SK-N-MC (cell line): ENCODE measurements at regions not wholly inside any gene's neighbourhood (a gene's known extent, or its start where the extent isn't known, plus 50 kb on each side); places are given as distances from the start of the nearest gene placed in this dataset.

ENCODE experiments used
- DNase-seq: peaks from one replicate; pipeline ENCODE4 v3.0.0-alpha.2; 2011; ENCODE audit warnings: low read depth, low spot score
- H3K27ac ChIP-seq: fragments of 200-600 bp; sonication (generic); 2 replicates; pipeline ENCODE4 v1.5.1; 2016; ENCODE audit warnings: mixed run types
- H3K36me3 ChIP-seq: fragments of 200-600 bp; sonication (generic); 2 replicates; pipeline ENCODE4 v1.6.1; 2017; ENCODE audit warnings: antibody characterized with exemption, low read length, mixed read lengths; ENCODE audit not compliant: insufficient read depth
- H3K4me3 ChIP-seq: fragments of 200-600 bp; sonication (generic); 2 replicates; pipeline ENCODE4 v1.5.1; 2016
- H3K9ac ChIP-seq: fragments of 200-600 bp; sonication (generic); 2 replicates; pipeline ENCODE4 v1.8.0; 2017; ENCODE audit warnings: mixed run types, mixed read lengths; ENCODE audit not compliant: insufficient read length
- H3K9me3 ChIP-seq: fragments of 200-600 bp; sonication (generic); 2 replicates; pipeline ENCODE4 v1.6.1; 2017; ENCODE audit warnings: low read depth, mild to moderate bottlenecking, antibody characterized with exemption, low read length, moderate library complexity, mixed read lengths
- EZH2 ChIP-seq: fragments of 200-600 bp; sonication (generic); IDR thresholded peaks from one replicate; pipeline ENCODE4 v1.6.1; 2017; ENCODE audit warnings: antibody characterized with exemption
- FOXP2 ChIP-seq: optimal IDR thresholded peaks from 2 replicates; pipeline ENCODE3; 2011; ENCODE audit warnings: mild to moderate bottlenecking, moderate library complexity; ENCODE audit not compliant: insufficient read depth; ENCODE audit errors: extremely low read length, control extremely low read depth
- POLR2AphosphoS5 ChIP-seq: IDR thresholded peaks from 2 replicates; pipeline ENCODE4 v1.6.1; 2012; ENCODE audit warnings: mild to moderate bottlenecking, low read depth, low read length, borderline replicate concordance

- no peaks in the 10 kb centered on the region for H3K36me3 ChIP-seq
- H3K9ac ChIP-seq = no peak overlapping the region
- H3K4me3 ChIP-seq = no peak overlapping the region
- H3K27ac ChIP-seq = no peak overlapping the region
- TF ChIP-seq EZH2 = no peak
- no peaks in the 10 kb centered on the region for H3K9me3 ChIP-seq
- DNase-seq = no peak
Observed at GRCh38 chr2:238587776-238588660, 161.3 kb downstream of the ASB1 start.

GRCh38 chr2:238589591-238590460 is 163.1 kb downstream of the ASB1 start:
- Histone ChIP-seq H3K36me3 (no peaks in the 10 kb centered on the region), H3K9me3 (no peaks in the 10 kb centered on the region), H3K27ac (no peak overlapping the region), H3K9ac (no peak overlapping the region), H3K4me3 (no peak overlapping the region)
- DNase-seq = no peak
- no peak for TF ChIP-seq EZH2
- TF ChIP-seq POLR2AphosphoS5 = no peak
- TF ChIP-seq FOXP2 = no peak

GRCh38 chr2:238591732-238592131 is 165.0 kb downstream of the ASB1 start:
- no peaks in the 10 kb centered on the region for H3K9me3 ChIP-seq
- H3K27ac ChIP-seq = no peak overlapping the region
- TF ChIP-seq POLR2AphosphoS5 (no peak), FOXP2 (no peak), EZH2 (no peak)
- no peak overlapping the region for H3K4me3 ChIP-seq
- H3K9ac ChIP-seq = no peak overlapping the region
- no peaks in the 10 kb centered on the region for H3K36me3 ChIP-seq
- no peak for DNase-seq

- TF ChIP-seq POLR2AphosphoS5 (no peak), EZH2 (no peak), FOXP2 (no peak)
- no peak overlapping the region for H3K4me3 ChIP-seq
Observed at GRCh38 chr2:238593236-238593635, 166.5 kb downstream of the ASB1 start.

GRCh38 chr2:238593678-238594077 is 167.0 kb downstream of the ASB1 start:
- H3K4me3 ChIP-seq = no peak overlapping the region
- TF ChIP-seq POLR2AphosphoS5 (no peak), EZH2 (no peak), FOXP2 (no peak)
- no peaks in the 10 kb centered on the region for H3K36me3 ChIP-seq
- no peaks in the 10 kb centered on the region for H3K9me3 ChIP-seq
- DNase-seq = no peak
- no peak overlapping the region for H3K9ac ChIP-seq
- no peak overlapping the region for H3K27ac ChIP-seq

More at GRCh38 chr2:238593236-238593635, 166.5 kb downstream of the ASB1 start:
- H3K9me3 ChIP-seq = no peaks in the 10 kb centered on the region
- no peak overlapping the region for H3K27ac ChIP-seq
- H3K36me3 ChIP-seq = no peaks in the 10 kb centered on the region
- H3K9ac ChIP-seq = no peak overlapping the region
- DNase-seq = no peak

GRCh38 chr2:238594796-238595749 is 168.3 kb downstream of the ASB1 start:
- no peak for DNase-seq
- no peak overlapping the region for H3K4me3 ChIP-seq
- TF ChIP-seq EZH2 = no peak
- no peak for TF ChIP-seq FOXP2
- no peak for TF ChIP-seq POLR2AphosphoS5
- H3K27ac ChIP-seq = no peak overlapping the region
- H3K36me3 ChIP-seq = no peaks in the 10 kb centered on the region
- H3K9me3 ChIP-seq = no peaks in the 10 kb centered on the region
- no peak overlapping the region for H3K9ac ChIP-seq

- Histone ChIP-seq H3K4me3 (no peak overlapping the region), H3K36me3 (no peaks in the 10 kb centered on the region), H3K9ac (no peak overlapping the region), H3K9me3 (no peaks in the 10 kb centered on the region), H3K27ac (no peak overlapping the region)
- no peak for DNase-seq
- TF ChIP-seq POLR2AphosphoS5 (no peak), EZH2 (no peak), FOXP2 (no peak)
Observed at GRCh38 chr2:238595750-238596570, 169.2 kb downstream of the ASB1 start.
